GM12878 (cell line): ENCODE measurements at regions not wholly inside any gene's neighbourhood (a gene's known extent, or its start where the extent isn't known, plus 50 kb on each side); places are given as distances from the start of the nearest gene placed in this dataset.

Experiments
- ATAC-seq: fragments of 200-7000 bp; cut with Tn5 transposase; 3 replicates; pipeline ENCODE4 v1.9.1; 2020; ENCODE audit warnings: mild to moderate bottlenecking, moderate library complexity
- BruUV-seq: library from RNA; stranded (reverse); fragments of 400-500 nt; replicated peaks from 2 replicates; lab custom pipeline; 2021; lab: Mats Ljungman, UMichigan
- CTCF ChIA-PET: fragments of 300-600 bp; sonication (Branson Sonifier 250); formaldehyde crosslinking; extraction: SDS; loops from one replicate; lab custom pipeline; 2021; ENCODE audit warnings: inconsistent platforms; lab: Yijun Ruan, JAX
- POLR2A ChIA-PET: fragments of 350-600 bp; formaldehyde crosslinking; extraction: SDS; loops from one replicate; lab custom pipeline; 2021; ENCODE audit warnings: inconsistent platforms; lab: Charles Lee
- RAD21 ChIA-PET: fragments of 300-600 bp; sonication (Branson Sonifier 250); formaldehyde crosslinking; loops from one replicate; lab custom pipeline; 2023; ENCODE audit warnings: antibody characterized with exemption; ENCODE audit not compliant: unreplicated experiment; lab: Charles Lee
- SMC1A ChIA-PET: fragments of 300-600 bp; sonication (Branson Sonifier 250); formaldehyde crosslinking; loops from one replicate; lab custom pipeline; 2023; ENCODE audit not compliant: unreplicated experiment, uncharacterized antibody; lab: Charles Lee
- DNase-seq: peaks from one replicate; pipeline ENCODE4 v3.0.0-alpha.2; 2011; ENCODE audit warnings: low read depth, low spot score
- FAIRE-seq: peaks from 3 replicates; lab custom pipeline; 2011; peaks lifted over from hg19 to GRCh38; lab: Jason Lieb, UNC
- H2AFZ ChIP-seq: 2 replicates; pipeline ENCODE4 v1.6.0; 2011; ENCODE audit warnings: low read depth, low read length, control low read depth; ENCODE audit not compliant: control insufficient read depth
- H3K27ac ChIP-seq: 2 replicates; pipeline ENCODE4 v1.5.1; 2011; ENCODE audit warnings: control low read depth; ENCODE audit not compliant: control insufficient read depth, insufficient read depth
- H3K27me3 ChIP-seq, 2 experiments: replicated peaks in 1 of 2; 2 replicates each; pipeline versions ENCODE4 v1.6.0 to v1.6.1; 2011; ENCODE audit warnings: low read length in 1 of 2; ENCODE audit not compliant: control insufficient read depth in 2 of 2, insufficient read depth in 2 of 2
- H3K36me3 ChIP-seq, 2 experiments: 2 replicates each; pipeline ENCODE4 v1.5.1; 2011; ENCODE audit warnings: low read length in 1 of 2; ENCODE audit not compliant: control insufficient read depth in 2 of 2, insufficient read depth in 2 of 2
- H3K4me1 ChIP-seq: 2 replicates; pipeline ENCODE4 v1.6.1; 2011; ENCODE audit warnings: mild to moderate bottlenecking, low read length, moderate library complexity, mixed read lengths; ENCODE audit not compliant: control insufficient read depth, insufficient read depth
- H3K4me2 ChIP-seq: 2 replicates; pipeline ENCODE4 v1.6.0; 2011; ENCODE audit warnings: control low read depth; ENCODE audit not compliant: control insufficient read depth, insufficient read depth
- H3K4me3 ChIP-seq: fragments of 200-600 bp; sonication (generic); 2 replicates; pipeline ENCODE4 v1.5.1; 2016
- H3K79me2 ChIP-seq: 2 replicates; pipeline ENCODE4 v1.6.0; 2011; ENCODE audit warnings: low read length; ENCODE audit not compliant: control insufficient read depth, insufficient read depth
- H3K9ac ChIP-seq: 2 replicates; pipeline ENCODE4 v1.8.0; 2011; ENCODE audit warnings: low read length, control low read depth, mixed read lengths; ENCODE audit not compliant: control insufficient read depth, insufficient read depth
- H3K9me3 ChIP-seq: replicated peaks from 3 replicates; pipeline ENCODE4 v1.5.1; 2011; ENCODE audit warnings: mild to moderate bottlenecking, low read length; ENCODE audit not compliant: control insufficient read depth, insufficient read depth
- H4K20me1 ChIP-seq: 2 replicates; pipeline ENCODE4 v1.6.0; 2011; ENCODE audit not compliant: control insufficient read depth, insufficient read depth
- CBFB ChIP-seq: IDR thresholded peaks from 2 replicates; pipeline ENCODE4 v1.6.1; 2016; ENCODE audit warnings: antibody characterized with exemption, low read depth
- EGR1 ChIP-seq, 2 experiments: IDR thresholded peaks; 1 replicate in 1 of 2; 2 replicates in 1 of 2; pipeline ENCODE4 v1.6.1; 2011 to 2012; ENCODE audit warnings: low read depth in 2 of 2, low read length in 2 of 2, borderline replicate concordance in 1 of 2, mild to moderate bottlenecking in 1 of 2, moderate library complexity in 1 of 2
- HCFC1 ChIP-seq: fragments of 150-350 bp; IDR thresholded peaks from 2 replicates; pipeline ENCODE4 v1.6.1; 2014; ENCODE audit warnings: low read length
- HDGF ChIP-seq: fragments of 450-650 bp; IDR thresholded peaks from 2 replicates; pipeline ENCODE4 v1.6.1; 2016; ENCODE audit warnings: antibody characterized with exemption
- KDM1A ChIP-seq: fragments of 200-600 bp; sonication (generic); IDR thresholded peaks from 2 replicates; pipeline ENCODE4 v1.6.1; 2016; ENCODE audit warnings: borderline replicate concordance
- LARP7 ChIP-seq: fragments of 450-650 bp; IDR thresholded peaks from 2 replicates; pipeline ENCODE4 v1.6.1; 2017; ENCODE audit warnings: mild to moderate bottlenecking
- MTA2 ChIP-seq: fragments of 450-650 bp; IDR thresholded peaks from 2 replicates; pipeline ENCODE4 v1.6.1; 2016; ENCODE audit warnings: low read depth, mild to moderate bottlenecking, moderate library complexity
- NBN ChIP-seq: fragments of 450-650 bp; IDR thresholded peaks from 2 replicates; pipeline ENCODE4 v1.6.1; 2016
- NFYB ChIP-seq: IDR thresholded peaks from 2 replicates; pipeline ENCODE4 v1.6.1; 2011; ENCODE audit warnings: low read depth, mild to moderate bottlenecking, low read length, improper control_type of control experiment, moderate library complexity; ENCODE audit not compliant: insufficient read depth
- SP1 ChIP-seq: IDR thresholded peaks from one replicate; pipeline ENCODE4 v1.6.1; 2011; ENCODE audit warnings: low read depth, low read length
- TCF7 ChIP-seq: IDR thresholded peaks from 2 replicates; pipeline ENCODE4 v1.6.1; 2014; ENCODE audit warnings: antibody characterized with exemption, borderline replicate concordance
- YY1 ChIP-seq: IDR thresholded peaks from 2 replicates; pipeline ENCODE4 v1.6.1; 2011; ENCODE audit warnings: low read depth, mild to moderate bottlenecking, low read length
- ZNF217 ChIP-seq: fragments of 450-650 bp; IDR thresholded peaks from 2 replicates; pipeline ENCODE4 v1.6.1; 2017; ENCODE audit warnings: antibody characterized with exemption, mild to moderate bottlenecking
- ZNF622 ChIP-seq: fragments of 450-650 bp; IDR thresholded peaks from 2 replicates; pipeline ENCODE4 v1.6.1; 2017; ENCODE audit warnings: mild to moderate bottlenecking, inconsistent platforms
- ZZZ3 ChIP-seq: IDR thresholded peaks from 2 replicates; pipeline ENCODE4 v1.6.1; 2011; ENCODE audit warnings: low read depth; ENCODE audit not compliant: control insufficient read depth, insufficient read length
- WGBS: methylation state at CpG from one replicate; pipeline ENCODE4 v1.1.6; 2016; ENCODE audit warnings: low lambda C conversion rate; ENCODE audit not compliant: insufficient replicate concordance, insufficient coverage; ENCODE audit errors: missing lambda C conversion rate; 5-methylcytosine and 5-hydroxymethylcytosine counted together
- in situ Hi-C: fragments of 300-500 bp; cut with MboI; formaldehyde crosslinking; loops from 9 replicates; pipeline ENCODE4 v1.14.3; 2018; ENCODE audit warnings: mixed read lengths
- intact Hi-C: fragments of 100-400 bp; cut with micrococcal nuclease; formaldehyde crosslinking; loops from one replicate; pipeline ENCODE4 v1.14.2; 2022; ENCODE audit not compliant: unreplicated experiment
- TF ChIP-seq, protein P1 (sequence below): IDR thresholded peaks from 2 replicates; pipeline ENCODE4 v1.6.1; 2012; ENCODE audit warnings: low read length, inconsistent platforms
- TF ChIP-seq, protein P2 (sequence below): IDR thresholded peaks from 2 replicates; pipeline ENCODE4 v1.6.1; 2011; ENCODE audit warnings: low read depth, mild to moderate bottlenecking, low read length, moderate library complexity, borderline replicate concordance; ENCODE audit errors: extremely low read depth
- TF ChIP-seq, protein P3 (sequence below): fragments of 450-650 bp; formaldehyde crosslinking; IDR thresholded peaks from 2 replicates; pipeline ENCODE4 v1.5.0; 2022; ENCODE audit warnings: mild to moderate bottlenecking, missing genetic modification characterization

DNA sequence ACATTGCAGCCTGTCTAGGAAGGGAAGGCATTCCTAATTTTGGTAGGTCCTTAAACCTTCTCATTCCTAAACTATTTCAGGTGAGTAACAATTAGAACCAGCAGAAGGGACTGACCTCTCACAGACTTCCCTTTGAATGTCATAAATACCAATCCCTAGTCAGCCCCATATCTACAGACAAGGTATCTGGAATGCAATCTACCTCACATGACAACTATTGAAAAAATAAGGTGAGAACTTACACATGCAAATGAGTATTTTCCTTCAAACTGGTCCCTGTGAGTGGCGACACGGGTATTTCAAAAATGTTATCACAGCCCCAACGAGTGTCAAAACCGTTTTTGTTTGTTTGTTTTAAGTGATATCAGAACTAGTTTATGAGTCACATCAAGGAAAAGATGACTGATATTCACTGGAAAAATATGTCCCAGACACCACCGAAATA, 102.4 kb upstream of the VCX2 start:
- in situ Hi-C loops: no loop called here
- POLR2A ChIA-PET: no interaction called here
- RAD21 ChIA-PET: no interaction called here
- H3K4me3 ChIP-seq: no peak overlapping the region
- no TSS peak for BruUV-seq
- H3K27ac ChIP-seq: no peak overlapping the region
- no peak overlapping the region for H3K4me2 ChIP-seq
- ATAC-seq (no peak), FAIRE-seq (no peak), DNase-seq (no peak)
- no peak overlapping the region for H3K9ac ChIP-seq
- 31% methylated on average over 5 of the region's 5 CpGs for WGBS
- H4K20me1 ChIP-seq: no peaks in the 10 kb centered on the region
- CTCF ChIA-PET: no interaction called here
- H3K27me3 ChIP-seq: no peaks in the 10 kb centered on the region
- no peaks in the 10 kb centered on the region for H3K36me3 ChIP-seq
- intact Hi-C loops: no loop called here
- no peak overlapping the region for H2AFZ ChIP-seq
- H3K79me2 ChIP-seq: no peaks in the 10 kb centered on the region
- SMC1A ChIA-PET: no interaction called here
- H3K9me3 ChIP-seq: no peaks in the 10 kb centered on the region
- H3K4me1 ChIP-seq: no peaks in the 10 kb centered on the region
- TF ChIP-seq KDM1A (no peak), YY1 (no peak), HDGF (no peak), SP1 (no peak), ZNF217 (no peak), MTA2 (no peak), ZZZ3 (no peak), NFYB (no peak), NBN (no peak), ZNF622 (no peak), HCFC1 (no peak), CBFB (no peak), LARP7 (no peak), EGR1 (IDR thresholded peaks at IDR 0.05; ENCODE audit: borderline replicate concordance in 1 of 2, low read depth in 2 of 2, low read length in 2 of 2) (no peak), TCF7 (no peak)
- TF ChIP-seq, protein P1, sequence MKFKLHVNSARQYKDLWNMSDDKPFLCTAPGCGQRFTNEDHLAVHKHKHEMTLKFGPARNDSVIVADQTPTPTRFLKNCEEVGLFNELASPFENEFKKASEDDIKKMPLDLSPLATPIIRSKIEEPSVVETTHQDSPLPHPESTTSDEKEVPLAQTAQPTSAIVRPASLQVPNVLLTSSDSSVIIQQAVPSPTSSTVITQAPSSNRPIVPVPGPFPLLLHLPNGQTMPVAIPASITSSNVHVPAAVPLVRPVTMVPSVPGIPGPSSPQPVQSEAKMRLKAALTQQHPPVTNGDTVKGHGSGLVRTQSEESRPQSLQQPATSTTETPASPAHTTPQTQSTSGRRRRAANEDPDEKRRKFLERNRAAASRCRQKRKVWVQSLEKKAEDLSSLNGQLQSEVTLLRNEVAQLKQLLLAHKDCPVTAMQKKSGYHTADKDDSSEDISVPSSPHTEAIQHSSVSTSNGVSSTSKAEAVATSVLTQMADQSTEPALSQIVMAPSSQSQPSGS: no peak
- TF ChIP-seq, protein P2, sequence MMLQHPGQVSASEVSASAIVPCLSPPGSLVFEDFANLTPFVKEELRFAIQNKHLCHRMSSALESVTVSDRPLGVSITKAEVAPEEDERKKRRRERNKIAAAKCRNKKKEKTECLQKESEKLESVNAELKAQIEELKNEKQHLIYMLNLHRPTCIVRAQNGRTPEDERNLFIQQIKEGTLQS: no peak
- TF ChIP-seq, protein P3, sequence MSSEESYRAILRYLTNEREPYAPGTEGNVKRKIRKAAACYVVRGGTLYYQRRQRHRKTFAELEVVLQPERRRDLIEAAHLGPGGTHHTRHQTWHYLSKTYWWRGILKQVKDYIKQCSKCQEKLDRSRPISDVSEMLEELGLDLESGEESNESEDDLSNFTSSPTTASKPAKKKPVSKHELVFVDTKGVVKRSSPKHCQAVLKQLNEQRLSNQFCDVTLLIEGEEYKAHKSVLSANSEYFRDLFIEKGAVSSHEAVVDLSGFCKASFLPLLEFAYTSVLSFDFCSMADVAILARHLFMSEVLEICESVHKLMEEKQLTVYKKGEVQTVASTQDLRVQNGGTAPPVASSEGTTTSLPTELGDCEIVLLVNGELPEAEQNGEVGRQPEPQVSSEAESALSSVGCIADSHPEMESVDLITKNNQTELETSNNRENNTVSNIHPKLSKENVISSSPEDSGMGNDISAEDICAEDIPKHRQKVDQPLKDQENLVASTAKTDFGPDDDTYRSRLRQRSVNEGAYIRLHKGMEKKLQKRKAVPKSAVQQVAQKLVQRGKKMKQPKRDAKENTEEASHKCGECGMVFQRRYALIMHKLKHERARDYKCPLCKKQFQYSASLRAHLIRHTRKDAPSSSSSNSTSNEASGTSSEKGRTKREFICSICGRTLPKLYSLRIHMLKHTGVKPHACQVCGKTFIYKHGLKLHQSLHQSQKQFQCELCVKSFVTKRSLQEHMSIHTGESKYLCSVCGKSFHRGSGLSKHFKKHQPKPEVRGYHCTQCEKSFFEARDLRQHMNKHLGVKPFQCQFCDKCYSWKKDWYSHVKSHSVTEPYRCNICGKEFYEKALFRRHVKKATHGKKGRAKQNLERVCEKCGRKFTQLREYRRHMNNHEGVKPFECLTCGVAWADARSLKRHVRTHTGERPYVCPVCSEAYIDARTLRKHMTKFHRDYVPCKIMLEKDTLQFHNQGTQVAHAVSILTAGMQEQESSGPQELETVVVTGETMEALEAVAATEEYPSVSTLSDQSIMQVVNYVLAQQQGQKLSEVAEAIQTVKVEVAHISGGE: no peak
- TF ChIP-seq, all 136 proteins: peak for 0
